MM.1S (cell line): ENCODE measurements at regions not wholly inside any gene's neighbourhood (a gene's known extent, or its start where the extent isn't known, plus 50 kb on each side); places are given as distances from the start of the nearest gene placed in this dataset.

Experiments used
- EZH2 ChIP-seq: fragments of 300-600 bp; sonication (generic); optimal IDR thresholded peaks from 2 replicates; pipeline ENCODE3; 2017; ENCODE audit warnings: low read depth, mild to moderate bottlenecking, antibody characterized with exemption, low read length, mixed read lengths
- EZH2phosphoT487 ChIP-seq: fragments of 300-600 bp; sonication (generic); IDR thresholded peaks from 2 replicates; pipeline ENCODE4 v1.6.1; 2018; ENCODE audit warnings: antibody characterized with exemption, low read length
- TF ChIP-seq, protein P1 (sequence below): fragments of 300-600 bp; sonication (generic); IDR thresholded peaks from 2 replicates; pipeline ENCODE4 v1.5.1; 2016; ENCODE audit warnings: antibody characterized with exemption, low read length, mixed read lengths

DNA sequence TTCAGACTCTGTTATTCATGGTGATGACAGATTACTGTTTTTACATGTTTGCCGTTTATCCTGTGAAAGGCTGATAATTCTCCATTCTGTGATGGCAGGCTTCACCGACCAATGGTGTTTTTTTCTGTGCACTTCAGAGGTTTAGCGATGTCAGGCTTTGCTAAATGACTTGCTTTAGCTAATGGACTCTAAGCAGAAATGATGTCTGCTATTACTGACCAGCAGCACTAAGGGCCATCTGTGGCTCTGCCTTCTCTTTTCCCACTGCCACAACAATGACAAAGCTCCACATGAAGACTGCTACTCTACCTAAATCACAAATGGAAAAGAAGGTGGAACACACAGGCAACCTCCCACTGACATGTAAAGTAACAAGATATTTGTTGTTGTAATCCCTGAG lies 68.4 kb upstream of the ALB start:
- TF ChIP-seq EZH2: no peak
- TF ChIP-seq, protein P1, sequence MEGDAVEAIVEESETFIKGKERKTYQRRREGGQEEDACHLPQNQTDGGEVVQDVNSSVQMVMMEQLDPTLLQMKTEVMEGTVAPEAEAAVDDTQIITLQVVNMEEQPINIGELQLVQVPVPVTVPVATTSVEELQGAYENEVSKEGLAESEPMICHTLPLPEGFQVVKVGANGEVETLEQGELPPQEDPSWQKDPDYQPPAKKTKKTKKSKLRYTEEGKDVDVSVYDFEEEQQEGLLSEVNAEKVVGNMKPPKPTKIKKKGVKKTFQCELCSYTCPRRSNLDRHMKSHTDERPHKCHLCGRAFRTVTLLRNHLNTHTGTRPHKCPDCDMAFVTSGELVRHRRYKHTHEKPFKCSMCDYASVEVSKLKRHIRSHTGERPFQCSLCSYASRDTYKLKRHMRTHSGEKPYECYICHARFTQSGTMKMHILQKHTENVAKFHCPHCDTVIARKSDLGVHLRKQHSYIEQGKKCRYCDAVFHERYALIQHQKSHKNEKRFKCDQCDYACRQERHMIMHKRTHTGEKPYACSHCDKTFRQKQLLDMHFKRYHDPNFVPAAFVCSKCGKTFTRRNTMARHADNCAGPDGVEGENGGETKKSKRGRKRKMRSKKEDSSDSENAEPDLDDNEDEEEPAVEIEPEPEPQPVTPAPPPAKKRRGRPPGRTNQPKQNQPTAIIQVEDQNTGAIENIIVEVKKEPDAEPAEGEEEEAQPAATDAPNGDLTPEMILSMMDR: no peak
- TF ChIP-seq EZH2phosphoT487: no peak
